Lung (tissue), 11 donors: ENCODE measurements at regions not wholly inside any gene's neighbourhood (a gene's known extent, or its start where the extent isn't known, plus 50 kb on each side); places are given as distances from the start of the nearest gene placed in this dataset.

Experiments
- ATAC-seq: fragments of 200-7000 bp; cut with Tn5 transposase; one replicate; pipeline ENCODE4 v1.9.1; 2020; ENCODE audit warnings: moderate number of reproducible peaks; ENCODE audit not compliant: insufficient read depth, low FRiP score
- DNase-seq, 3 donors: peaks; one replicate each; pipeline ENCODE4 v3.0.0-alpha.2; 2013 to 2017
- H3K27ac ChIP-seq, 2 donors: one replicate each; pipeline ENCODE4 v1.5.1; 2013; ENCODE audit warnings: mild to moderate bottlenecking in 2 of 2, moderate library complexity in 2 of 2, control low read depth in 1 of 2, inconsistent platforms in 1 of 2, low read depth in 1 of 2, low read length in 1 of 2
- H3K27me3 ChIP-seq, 3 donors: one replicate each; pipeline ENCODE4 v1.5.1; 2013; ENCODE audit warnings: low read length in 2 of 3; ENCODE audit not compliant: control insufficient read depth in 3 of 3, insufficient read depth in 3 of 3
- H3K36me3 ChIP-seq, 4 donors: one replicate each; pipeline ENCODE4 v1.5.1; 2013; ENCODE audit warnings: low read length in 4 of 4, mild to moderate bottlenecking in 1 of 4, moderate library complexity in 1 of 4; ENCODE audit not compliant: control insufficient read depth in 4 of 4, insufficient read depth in 4 of 4
- H3K4me1 ChIP-seq, 5 donors: one replicate each; pipeline ENCODE4 v1.5.1; 2013; ENCODE audit warnings: low read length in 5 of 5, mild to moderate bottlenecking in 2 of 5, moderate library complexity in 1 of 5; ENCODE audit not compliant: control insufficient read depth in 5 of 5, insufficient read depth in 5 of 5
- H3K4me3 ChIP-seq: one replicate; pipeline ENCODE4 v1.5.1; 2013; ENCODE audit warnings: mild to moderate bottlenecking, control low read depth, moderate library complexity
- H3K9ac ChIP-seq, 2 donors: one replicate each; pipeline ENCODE4 v1.5.1; 2013; ENCODE audit warnings: low read length in 2 of 2, control low read depth in 1 of 2; ENCODE audit not compliant: insufficient read depth in 1 of 2
- H3K9me3 ChIP-seq, 4 donors: one replicate each; pipeline ENCODE4 v1.5.1; 2013; ENCODE audit warnings: low read length in 3 of 4, mild to moderate bottlenecking in 1 of 4, moderate library complexity in 1 of 4; ENCODE audit not compliant: control insufficient read depth in 4 of 4, insufficient read depth in 3 of 4
- CTCF ChIP-seq: IDR thresholded peaks from 2 replicates; pipeline ENCODE4 v1.5.1; 2012; ENCODE audit warnings: mild to moderate bottlenecking; ENCODE audit errors: control extremely low read depth, extremely low read depth
- WGBS, 2 donors: extraction: QIAGEN DNeasy Blood & Tissue Kit; methylation state at CpG; one replicate each; pipeline ENCODE4 v1.1.7; 2013; 5-methylcytosine and 5-hydroxymethylcytosine counted together
- donor health status: control.
- donor health status: control.
- donor health status: Bipolar disorder and iron deficiency.
- donor health status: healthy.
- donor health status: DM: yes; HTN: yes; CAD: no.

GRCh38 chr14:99329711-99330315 is 57.8 kb upstream of the BCL11B start:
- Histone ChIP-seq H3K36me3 (no peaks in the 10 kb centered on the region), H3K9ac (no peak overlapping the region), H3K27ac (no peak overlapping the region), H3K4me1 (no peaks in the 10 kb centered on the region), H3K9me3 (peaks cover 0 to 1% (median 0%) of the 10 kb centered on the region in 4 donors), H3K27me3 (no peaks in the 10 kb centered on the region), H3K4me3 (no peak overlapping the region)
- 73 to 79% methylated on average over 10 of the region's 10 CpGs for WGBS, 2 donors
- DNase-seq, result no peak
- ATAC-seq, result no peak
- TF ChIP-seq CTCF, result no peak

GRCh38 chr14:99327458-99328250 is 55.7 kb upstream of the BCL11B start:
- H3K27ac ChIP-seq, result no peak overlapping the region
- DNase-seq (peak; percentile 4 to 31 (median 4)), ATAC-seq (no peak)
- H3K36me3 ChIP-seq, result no peaks in the 10 kb centered on the region
- H3K27me3 ChIP-seq, result no peaks in the 10 kb centered on the region
- H3K4me3 ChIP-seq, result no peak overlapping the region
- TF ChIP-seq CTCF, result no peak
- H3K4me1 ChIP-seq, result no peaks in the 10 kb centered on the region
- no peaks in the 10 kb centered on the region for H3K9me3 ChIP-seq
- H3K9ac ChIP-seq, result no peak overlapping the region
- WGBS, 2 donors, result 45 to 60% methylated on average over 14 of the region's 14 CpGs

- DNase-seq (no peak), ATAC-seq (no peak)
- TF ChIP-seq CTCF, result no peak
- WGBS, 2 donors, result 80% methylated on average over 5 of the region's 5 CpGs
- no peak overlapping the region for H3K27ac ChIP-seq
- no peaks in the 10 kb centered on the region for H3K36me3 ChIP-seq
- H3K9me3 ChIP-seq, result no peaks in the 10 kb centered on the region
- no peaks in the 10 kb centered on the region for H3K27me3 ChIP-seq
- no peak overlapping the region for H3K4me3 ChIP-seq
- H3K4me1 ChIP-seq, result no peaks in the 10 kb centered on the region
- H3K9ac ChIP-seq, result no peak overlapping the region
These were observed 55.1 kb upstream of the BCL11B start for GRCh38 chr14:99327050-99327449.
